ENCODE measurements at regions not wholly inside any gene's neighbourhood (a gene's known extent, or its start where the extent isn't known, plus 50 kb on each side); places are given as distances from the start of the nearest gene placed in this dataset.

DNA sequence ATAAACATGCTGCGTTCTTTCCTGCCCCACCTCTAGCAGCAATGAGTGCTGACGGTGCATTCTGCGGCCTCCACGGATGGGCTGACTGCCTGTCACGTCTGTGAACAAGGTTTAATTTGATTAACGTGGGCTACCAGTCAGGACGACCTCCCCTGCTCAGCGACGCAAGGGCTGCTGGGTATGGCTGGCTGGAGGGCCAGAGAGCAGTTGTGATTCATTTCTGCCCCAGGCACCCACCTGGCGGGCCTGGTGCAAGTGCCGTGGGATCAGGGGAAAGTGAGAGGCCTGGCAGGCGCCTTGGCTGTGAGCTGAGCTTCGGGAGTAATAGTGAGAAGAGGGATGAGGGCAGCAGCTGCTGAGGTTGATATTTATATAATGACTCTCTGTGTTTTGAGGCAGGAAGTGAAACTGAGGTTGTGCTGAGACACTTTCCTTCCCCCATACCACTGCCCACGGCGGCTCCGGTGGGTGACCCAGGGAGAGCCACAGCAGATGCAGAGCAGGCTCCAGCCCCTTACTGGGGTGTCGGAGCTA is 190.4 kb upstream of the BCL6 start:
- DNase-seq: no peak

DNA sequence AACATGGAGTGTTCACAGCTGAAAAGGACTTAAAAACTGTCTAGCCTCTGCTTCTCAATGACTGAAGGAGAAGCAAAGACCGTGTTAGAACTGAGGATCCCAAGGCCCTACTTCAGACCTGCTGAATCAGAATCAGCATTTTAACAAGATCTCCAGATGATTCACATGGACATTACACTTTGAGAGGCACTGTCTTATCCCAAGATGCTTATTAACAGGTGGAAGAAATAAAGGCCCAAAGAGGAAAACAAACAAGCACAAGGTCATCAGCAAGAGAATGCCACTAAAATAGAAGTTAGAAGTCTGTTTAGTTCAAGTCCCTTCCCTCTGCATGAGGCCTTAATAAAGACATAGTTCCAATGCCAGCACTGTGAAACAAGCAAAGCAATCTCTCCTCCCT is 191.4 kb upstream of the BCL6 start:
- no peak for DNase-seq

DNA sequence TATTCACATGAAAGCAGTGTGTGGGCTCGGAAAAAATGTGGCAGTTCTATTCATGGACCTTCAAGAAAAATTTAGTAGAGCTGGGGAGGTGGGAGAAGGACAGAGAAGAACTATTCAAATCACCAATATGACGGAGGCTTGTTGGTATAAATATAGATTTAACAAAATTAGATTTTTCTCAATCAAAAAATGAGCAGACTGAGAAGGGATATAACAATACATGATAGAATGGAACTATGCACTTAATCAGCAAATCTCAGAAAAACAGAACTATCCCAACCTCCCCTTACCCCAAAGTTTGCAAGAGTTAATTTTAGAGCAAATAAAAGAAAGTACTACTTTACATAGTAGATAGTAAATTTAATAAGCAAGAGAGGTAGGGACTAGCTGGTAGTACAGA is 194.6 kb upstream of the BCL6 start:
- no peak for DNase-seq

DNA sequence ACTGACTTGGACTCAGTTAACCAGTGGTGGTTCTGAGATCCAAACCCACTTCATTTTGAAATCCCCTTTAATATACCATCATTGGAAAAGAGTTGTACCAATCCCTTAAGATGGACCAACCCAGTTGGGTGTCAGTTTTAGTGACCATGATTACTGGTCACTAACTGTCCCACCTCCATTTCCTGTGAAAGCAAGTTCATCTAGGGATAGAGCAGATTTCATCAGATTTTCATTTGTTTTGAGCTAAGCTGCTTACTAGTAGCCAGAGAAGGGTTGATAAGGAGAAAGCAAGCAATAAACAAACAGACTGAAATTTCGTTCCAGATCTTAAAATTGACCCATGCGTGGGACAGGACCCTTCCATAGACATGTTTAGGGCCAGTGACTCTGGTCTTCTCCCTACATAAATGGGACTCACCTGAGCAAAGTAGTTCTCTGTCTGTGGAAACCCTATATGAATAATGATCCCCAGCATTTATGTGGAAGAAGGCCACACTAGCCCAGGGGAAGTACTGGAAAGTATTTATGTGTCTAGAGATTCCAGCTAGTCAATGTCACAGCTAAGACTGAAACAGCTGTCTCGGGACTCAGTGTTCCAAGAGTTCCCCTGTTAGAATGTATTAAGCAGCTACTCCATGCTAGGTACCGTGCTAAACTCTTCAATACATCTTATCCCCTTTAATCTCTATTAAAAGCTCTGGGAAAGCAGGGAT is 196.0 kb upstream of the BCL6 start:
- DNase-seq: no peak

DNA sequence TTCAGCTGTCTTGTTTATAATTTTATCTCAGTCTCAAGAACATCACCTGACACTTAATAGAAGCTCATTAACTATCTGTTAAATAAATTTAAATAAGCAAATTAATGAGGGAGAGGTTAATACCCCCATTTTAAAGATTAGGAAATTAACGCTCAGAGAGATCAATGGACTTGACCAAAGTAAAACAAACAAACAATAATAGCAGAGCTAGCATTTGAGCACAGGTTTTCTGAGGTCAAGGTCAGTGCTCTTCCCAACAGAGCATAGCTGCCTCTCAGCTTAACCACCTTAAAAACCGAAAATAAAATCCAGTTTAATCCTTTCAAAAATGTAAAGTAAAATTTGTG is 196.6 kb upstream of the BCL6 start:
- no peak for DNase-seq

DNA sequence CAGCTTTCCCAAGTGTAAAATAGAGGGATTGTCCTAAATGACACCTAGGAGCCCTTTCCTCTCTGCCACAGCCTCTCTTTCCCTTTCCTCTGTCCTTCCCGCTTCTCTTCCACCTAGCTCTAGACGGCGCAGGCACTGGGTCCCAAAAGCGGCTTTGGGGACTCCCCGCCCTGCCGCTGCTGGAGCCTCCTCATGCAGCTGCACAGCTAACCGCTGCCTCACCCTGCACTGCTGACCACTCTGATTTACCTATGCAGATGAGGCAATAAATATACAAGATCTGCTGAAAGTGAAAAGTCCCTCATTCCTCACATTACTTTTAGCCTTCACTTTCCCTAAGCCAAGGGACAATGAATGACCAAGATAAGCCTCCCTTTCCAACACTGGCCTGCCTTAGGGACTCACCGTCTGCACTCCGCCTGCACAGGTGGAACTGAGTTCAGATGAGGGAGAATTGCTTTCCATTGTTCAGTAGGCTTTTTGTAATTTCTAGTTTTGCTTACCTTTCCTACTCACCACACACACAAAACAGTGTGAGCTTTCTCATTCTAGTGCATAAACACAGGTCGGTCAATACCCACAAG is 197.5 kb upstream of the BCL6 start:
- DNase-seq: no peak

DNA sequence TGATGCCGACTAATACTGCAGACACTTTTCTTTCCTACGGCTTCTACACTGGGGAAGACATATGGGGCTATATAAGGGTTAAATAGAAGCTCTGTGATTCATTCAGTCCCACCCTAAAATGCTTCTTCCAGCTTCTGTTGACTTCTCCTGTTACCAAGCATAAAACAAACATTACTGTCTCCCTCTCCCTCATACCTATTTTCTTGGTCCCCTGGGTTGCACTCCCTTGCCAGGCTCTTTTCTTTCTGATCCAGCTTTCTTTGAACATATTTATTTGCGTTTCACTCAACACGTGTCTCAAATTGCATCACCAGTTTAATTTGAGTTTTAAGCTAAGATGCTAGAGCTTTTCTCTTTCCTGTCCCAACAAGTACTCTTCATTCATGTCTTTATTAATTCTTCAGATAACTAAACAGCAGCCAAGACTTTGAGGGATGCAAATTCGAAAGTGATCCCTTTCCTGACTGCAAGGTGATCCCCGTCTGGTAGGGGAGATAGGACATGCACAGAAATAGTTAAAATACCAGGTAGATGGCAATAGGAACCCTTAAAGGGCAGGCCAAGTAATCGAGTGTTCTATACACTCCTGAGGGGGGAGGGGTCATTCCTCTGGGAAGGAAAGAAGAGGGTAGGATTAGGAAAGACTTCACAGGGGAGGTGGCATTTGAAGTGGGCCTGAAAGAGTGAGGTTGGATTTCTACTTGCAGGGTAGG is 198.6 kb upstream of the BCL6 start:
- DNase-seq: no peak

DNA sequence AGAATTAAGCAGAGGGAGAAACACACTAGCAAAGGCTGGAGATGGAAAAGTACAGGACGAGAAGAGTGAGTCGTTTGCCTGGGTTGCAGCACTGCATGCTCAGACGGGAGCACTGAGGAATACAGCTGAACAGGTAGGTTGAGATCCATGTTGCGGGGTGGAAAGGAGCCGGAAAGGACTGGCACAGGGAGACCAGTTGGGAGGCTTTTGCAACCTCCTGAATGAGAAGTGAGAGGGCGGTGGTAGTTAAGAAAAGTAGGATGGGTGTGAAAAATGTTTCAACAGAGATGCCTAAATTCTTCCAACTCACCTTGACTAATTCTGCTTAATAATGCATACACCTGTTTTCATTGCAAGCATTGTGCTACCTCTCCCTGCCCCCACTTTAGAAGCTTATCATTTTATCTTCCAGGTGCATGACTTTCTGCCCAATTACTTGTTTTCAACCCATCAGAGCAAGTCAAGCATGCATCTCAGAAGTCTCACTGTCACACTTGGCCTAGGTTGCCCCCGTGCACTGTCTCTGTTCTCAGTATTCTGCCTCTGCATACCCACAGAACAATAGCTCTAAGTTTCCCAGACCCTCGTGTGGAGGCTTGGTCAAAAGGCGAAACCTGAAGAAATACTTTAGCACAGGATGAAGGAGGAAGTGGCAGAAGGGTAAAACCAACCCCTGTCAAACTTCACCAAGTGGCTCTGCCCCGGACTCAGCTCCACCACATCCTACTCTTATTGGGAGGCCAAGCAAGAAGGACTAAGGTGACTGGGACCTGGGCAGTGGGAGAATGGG is 199.3 kb upstream of the BCL6 start:
- DNase-seq: no peak

DNA sequence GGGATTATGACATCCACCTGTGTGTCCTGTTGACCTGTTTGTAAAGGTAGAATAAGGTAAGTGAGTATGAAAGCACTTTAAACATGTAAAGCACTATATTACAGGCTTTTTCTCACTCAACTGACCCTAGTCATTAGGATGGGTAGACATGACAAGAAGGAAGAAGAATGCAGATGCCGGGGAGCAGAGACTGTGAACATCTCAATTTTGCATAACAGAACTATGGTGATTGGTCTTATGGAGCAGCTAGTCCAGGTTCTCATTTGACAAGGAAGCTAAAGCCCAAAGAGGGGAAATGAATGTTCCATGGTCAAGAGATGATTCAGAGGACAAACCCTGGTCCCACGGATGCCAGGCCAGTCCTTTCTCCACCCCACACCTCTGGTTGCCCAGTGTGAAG is 200.1 kb upstream of the BCL6 start:
- no peak for DNase-seq

DNA sequence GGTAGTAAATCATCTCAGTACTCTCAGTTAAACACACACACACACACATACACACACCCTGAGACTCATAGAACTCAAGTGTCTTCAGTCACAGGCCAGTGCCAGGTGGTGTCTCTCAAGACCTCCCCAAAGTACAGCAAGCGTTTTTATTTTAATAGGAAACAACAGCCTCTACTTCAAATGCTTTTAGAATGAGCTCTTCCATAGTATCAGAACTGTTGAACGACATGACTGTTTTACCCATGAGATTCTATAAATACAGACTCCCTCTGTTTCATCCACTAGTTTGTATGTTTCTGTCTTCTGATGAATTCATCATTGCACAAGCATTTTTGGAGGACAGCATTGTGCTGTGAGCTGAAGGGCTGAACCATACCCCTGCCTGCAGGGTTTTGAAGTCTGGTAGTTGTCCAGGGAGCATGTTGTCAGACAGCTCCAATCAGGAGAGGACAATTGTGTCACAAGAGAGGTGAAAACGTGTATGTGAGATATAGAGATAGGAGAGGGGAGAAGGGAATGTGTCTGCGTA is 201.0 kb upstream of the BCL6 start:
- DNase-seq: no peak

DNA sequence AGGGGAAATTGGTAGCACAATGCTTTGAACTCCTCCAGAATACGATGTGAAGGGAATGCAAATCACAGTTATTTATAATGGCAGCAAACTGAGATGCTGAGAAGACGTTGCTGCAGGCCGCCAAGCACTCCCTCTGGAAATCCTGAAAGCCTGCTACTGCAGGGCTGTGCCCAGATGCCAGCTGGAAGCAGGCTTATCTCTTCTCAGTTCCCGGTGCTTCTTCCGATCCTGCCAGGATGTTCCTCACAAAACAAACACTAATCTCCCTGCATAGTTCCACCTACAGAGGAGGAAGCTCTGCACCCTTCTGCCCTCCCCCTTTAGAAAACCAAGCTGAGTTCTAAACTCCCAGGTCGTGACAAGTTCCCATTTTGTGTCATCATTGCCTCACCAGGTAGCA is 201.7 kb upstream of the BCL6 start:
- no peak for DNase-seq

DNA sequence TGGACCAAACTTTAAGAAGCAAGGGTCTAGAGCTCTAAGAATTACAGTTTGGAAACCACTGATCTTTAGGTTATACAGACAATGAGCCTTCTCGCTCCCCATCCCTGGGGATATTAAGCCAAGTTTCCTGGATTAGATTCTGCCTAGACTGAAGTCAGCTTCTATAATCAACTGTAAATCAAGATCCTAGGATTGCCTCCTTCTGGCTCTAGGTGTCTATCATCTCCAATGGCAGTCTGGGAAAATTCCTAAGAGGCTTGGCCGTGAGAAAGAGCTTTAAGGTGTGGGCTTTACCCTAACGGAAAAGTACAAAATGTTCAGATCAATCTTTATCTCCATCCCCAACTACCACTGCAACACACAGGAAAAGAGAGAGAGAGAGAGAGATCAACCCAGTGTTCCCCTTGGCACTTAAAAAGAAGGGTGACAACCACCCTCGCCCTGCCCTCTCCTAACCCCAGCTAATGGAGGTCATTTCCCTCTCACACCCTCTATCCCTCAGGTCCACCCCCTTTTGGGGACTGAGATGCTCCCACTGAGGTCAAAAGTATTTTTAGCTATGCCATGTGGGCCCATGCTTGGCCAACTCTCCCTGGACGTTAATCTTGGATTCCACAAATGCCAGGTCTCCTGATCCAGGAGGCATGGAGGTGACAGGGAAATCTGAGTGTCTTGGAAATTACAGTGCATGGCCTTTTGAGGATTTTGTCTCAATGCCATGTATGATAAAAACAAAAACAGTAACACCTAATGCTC is 202.8 kb upstream of the BCL6 start:
- DNase-seq: no peak

DNA sequence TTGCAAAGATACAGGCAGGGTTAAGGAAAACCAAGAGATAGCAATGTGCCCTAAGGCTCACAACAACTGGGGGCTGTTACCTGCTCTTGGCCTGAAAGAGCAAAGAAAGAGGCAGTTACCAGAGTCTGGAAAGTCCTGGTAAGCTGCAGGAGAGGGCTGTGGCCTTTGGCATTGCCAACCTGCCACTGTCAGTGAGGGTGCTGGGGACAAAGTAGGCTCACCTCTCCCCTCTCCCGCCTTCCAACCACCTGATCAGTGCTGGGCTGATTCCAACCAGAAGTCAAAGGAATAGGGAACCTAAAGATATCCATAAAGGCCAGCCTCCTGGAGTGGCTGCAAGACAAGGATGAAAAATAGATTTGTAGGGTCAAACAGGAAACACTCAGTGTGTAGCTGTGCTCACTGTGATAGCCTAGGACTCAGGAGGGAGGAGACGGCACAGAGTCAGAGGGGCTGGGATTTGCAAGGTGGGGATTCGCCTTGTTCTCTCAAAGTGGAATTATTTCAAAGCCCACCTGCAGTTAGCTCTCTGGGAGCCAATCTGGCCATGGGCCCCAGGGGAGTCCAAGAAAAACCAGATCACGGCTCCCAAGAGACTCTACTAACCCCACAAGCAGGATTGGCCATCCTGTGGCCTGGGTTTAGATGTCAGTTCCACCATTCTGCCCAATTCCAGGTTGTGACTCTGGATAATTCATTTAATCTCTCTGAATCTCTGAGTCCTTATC is 204.0 kb upstream of the BCL6 start:
- no peak for DNase-seq

DNA sequence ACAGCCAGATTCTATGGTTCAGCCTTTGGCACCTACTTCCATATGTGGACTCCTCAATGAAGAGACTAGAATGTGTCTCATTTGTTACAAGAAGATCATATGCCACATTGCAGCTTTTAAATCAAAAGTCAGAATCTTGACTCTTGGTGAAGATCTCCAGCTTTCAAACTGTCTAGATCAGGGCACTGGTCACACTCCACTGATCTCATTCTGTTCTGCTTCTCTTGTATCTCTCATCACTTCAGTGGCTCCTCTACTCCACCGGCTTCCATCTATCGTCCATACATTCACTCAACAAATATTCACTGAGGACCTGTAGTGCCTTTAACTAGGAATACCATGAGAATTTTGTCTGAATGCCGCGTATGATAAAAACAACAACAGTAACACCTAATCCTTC is 203.3 kb upstream of the LPP start:
- no peak for DNase-seq

DNA sequence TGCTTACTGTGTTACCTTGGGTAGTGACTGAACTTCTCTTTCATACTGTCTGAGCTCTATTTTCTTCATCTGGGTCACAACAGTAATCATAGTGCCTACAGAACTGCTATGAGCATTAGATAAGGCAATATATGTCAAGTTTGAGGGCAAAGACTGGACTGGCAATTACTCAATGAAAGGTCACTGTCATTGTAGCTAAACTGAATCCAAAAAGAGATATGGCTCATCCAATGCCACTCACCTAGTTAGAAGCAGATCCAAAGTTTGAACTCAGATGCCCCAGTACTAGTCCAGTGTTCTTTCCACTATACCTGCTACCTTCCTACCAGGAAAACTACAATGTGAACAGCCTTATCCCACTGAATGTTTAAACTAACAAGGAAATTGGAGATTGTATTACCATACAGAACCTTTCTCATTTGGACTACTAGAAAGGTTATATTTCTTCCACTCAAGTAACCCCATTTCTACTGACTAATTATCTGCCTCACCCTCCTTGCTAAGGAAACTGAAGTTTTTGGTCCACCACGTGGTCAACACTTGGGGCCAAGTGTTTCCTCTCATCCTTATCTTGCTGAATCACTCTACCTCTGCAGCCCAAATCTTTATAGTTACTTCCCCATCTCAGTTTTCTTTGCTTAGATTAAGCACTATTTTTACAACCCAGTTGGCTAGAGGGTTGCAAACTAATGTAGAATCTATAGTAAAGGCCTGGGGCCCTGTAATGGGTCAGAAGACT is 202.3 kb upstream of the LPP start:
- DNase-seq: peak; percentile 55

DNA sequence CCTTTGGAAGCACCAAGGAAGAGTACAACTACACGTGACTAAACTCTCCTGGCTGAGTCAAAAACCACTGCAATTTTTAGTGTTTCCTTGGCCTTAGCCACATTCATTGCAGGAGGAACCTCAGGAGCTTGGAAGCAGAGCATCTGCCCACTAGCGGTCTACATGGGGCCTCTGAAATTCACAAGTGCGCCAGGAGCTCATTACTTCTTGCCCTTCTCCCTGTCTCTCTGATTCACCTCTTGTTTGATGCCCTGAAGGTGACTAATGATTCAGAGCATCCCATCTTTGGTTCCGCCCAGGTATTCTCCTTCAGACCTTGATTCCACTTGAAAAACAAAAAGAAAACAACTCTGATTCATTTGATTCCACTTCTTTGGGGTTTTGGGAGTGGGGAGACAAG is 201.1 kb upstream of the LPP start:
- no peak for DNase-seq

DNA sequence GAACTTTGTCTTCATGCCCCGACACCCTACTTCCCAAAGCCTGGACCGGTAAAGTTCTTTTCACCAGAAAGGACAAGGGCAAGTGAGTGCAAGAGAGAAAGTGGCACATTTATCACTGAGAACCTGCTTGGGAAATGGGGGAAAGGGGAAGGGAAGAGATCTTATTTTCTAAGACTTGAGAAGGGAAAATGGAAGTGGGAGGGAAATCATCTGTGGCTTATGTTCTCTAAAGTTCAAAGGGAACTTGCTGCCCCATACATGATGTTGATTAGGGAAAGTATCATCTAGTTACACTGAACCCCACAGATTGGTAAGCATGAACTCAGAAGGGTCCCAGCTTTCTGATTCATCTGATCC is 199.5 kb upstream of the LPP start:
- no peak for DNase-seq

DNA sequence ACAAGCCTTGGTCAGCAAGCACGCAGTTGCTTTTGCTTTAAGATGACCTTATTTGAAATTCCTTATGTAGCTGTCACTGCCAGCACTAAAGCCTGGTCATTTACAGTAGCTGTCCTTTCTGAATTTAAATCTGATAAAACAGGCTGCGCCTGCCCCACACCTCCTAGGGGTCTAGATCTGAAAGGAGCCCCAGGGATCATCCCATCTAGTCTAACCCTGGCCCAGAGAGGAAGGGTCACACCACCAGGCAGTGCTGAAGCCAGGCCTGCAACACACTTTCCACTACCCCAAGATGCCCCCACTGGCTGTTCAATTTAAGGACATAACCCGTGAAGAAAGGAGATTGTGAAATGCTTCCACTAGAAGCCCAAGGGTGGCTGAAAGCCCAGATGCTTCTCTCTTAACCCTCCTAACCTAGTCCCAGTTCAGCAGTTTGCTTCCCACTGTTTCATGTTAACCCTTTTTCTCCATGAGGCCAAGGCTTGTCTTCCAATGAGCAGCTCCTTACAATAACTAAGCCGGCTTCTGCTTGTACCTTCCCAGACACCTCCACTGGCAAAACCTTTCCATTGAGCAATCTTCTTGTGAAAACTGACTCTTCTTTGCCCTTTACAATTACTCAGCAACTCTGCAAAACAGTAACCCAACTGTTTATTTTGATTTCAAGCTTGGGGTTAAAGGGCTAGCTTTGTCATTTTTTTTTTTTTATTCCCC is 198.9 kb upstream of the LPP start:
- peak; percentile 9 for DNase-seq

DNA sequence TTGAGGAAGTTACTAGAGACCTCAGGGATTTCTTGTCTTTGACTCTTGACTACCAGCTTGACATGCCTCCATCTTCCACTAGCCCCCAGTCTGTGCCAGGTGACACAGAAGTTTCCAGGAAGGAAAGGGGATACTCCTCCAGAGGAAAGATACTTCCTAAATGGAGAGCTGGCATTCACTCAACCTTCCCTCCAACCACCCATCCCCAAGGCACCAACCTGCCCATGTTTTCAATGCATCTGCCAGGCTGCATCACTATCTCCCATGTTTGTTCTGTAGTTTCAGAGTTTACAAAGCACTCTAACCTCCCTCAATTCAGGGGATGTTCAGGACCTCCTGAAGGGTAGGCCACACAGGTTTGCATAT is 198.4 kb upstream of the LPP start:
- DNase-seq: no peak

DNA sequence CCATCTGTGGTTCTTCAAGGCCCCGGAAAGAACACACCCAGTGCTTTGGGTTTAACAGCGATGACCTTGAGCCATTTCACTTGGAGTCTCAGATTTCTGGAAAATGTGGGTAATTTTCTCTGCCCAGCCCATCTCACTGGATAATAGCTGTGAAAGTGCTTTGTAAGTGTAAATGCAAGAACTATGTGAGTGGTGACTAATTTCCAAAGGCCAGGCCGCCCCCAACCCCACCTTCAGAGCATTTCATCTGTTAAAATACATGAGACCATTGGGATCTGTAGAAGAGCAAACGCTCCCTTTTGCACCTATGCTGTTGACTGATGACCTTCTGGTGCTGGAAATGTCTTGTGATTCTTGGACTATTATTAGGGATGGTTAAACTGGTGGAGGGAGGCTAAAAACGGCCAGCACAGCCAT is 196.8 kb upstream of the LPP start:
- no peak for DNase-seq

DNA sequence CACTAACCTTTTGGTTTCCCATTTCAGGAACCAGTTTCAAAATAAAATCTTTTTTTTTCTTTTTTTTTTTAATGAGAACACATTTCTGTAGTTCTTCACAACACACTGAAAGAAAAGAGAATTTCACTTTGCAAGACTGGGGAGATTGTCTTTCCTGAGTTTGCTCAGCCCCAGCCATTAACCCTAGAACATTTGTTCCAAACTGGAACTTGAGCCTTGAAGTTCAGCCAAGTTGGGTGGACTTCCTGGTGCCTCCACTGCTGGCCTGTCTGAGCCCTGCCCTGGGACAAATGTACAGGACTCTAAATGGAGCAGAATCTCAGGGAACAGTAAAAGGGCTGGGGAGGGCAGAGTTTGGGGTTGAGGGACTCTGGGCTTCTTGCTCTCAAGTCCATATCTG is 196.4 kb upstream of the LPP start:
- DNase-seq: no peak
